Naive thymus-derived CD4-positive, alpha-beta T cell (primary cell): ENCODE measurements at regions not wholly inside any gene's neighbourhood (a gene's known extent, or its start where the extent isn't known, plus 50 kb on each side); places are given as distances from the start of the nearest gene placed in this dataset.
"Not testable (repeated sequence)": the region's sequence is repeated elsewhere in the genome, so short reads cannot be mapped to it uniquely, and the experiment has no call there.

ENCODE experiments used
- ATAC-seq: fragments of 150-1000 bp; cut with Tn5 transposase; 2 replicates; pipeline ENCODE4 v1.10.0; 2021; ENCODE audit warnings: mild to moderate bottlenecking, moderate library complexity
- CTCF ChIA-PET: fragments of 350-600 bp; sonication (Branson Sonifier 250); formaldehyde crosslinking; loops from one replicate; lab custom pipeline; 2021; ENCODE audit warnings: antibody characterized with exemption; lab: Charles Lee
- POLR2A ChIA-PET: fragments of 350-600 bp; sonication (Branson Sonifier 250); formaldehyde crosslinking; loops from one replicate; lab custom pipeline; 2021; ENCODE audit warnings: antibody characterized with exemption, inconsistent platforms; lab: Charles Lee
- DNase-seq, 9 donors: peaks; one replicate each; pipeline versions ENCODE4 v3.0.0 to v3.0.0-alpha.2; 2020 to 2022; ENCODE audit warnings: mixed read lengths in 1 of 9
- H3K27ac ChIP-seq: one replicate; pipeline ENCODE4 v1.7.0; 2013; ENCODE audit warnings: mild to moderate bottlenecking, low read depth, low read length, moderate library complexity
- H3K27me3 ChIP-seq, 2 donors: one replicate each; pipeline ENCODE4 v1.7.0; 2013; ENCODE audit warnings: low read length in 2 of 2, mild to moderate bottlenecking in 2 of 2, moderate library complexity in 2 of 2; ENCODE audit not compliant: control insufficient read depth in 2 of 2, insufficient read depth in 2 of 2
- H3K36me3 ChIP-seq, 3 experiments: 1 replicate in 2 of 3; 2 replicates in 1 of 3; pipeline ENCODE4 v1.7.0; 2013; ENCODE audit warnings: low read length in 3 of 3, mild to moderate bottlenecking in 3 of 3, moderate library complexity in 1 of 3; ENCODE audit not compliant: insufficient read depth in 3 of 3, control insufficient read depth in 2 of 3
- H3K4me1 ChIP-seq, 2 donors: one replicate each; pipeline ENCODE4 v1.7.0; 2013; ENCODE audit warnings: low read length in 2 of 2, mild to moderate bottlenecking in 2 of 2, moderate library complexity in 1 of 2; ENCODE audit not compliant: control insufficient read depth in 2 of 2, insufficient read depth in 2 of 2
- H3K4me3 ChIP-seq: 2 replicates; pipeline ENCODE4 v1.7.0; 2013; ENCODE audit warnings: mild to moderate bottlenecking, low read length
- H3K9me3 ChIP-seq, 3 experiments: 1 replicate in 2 of 3; 2 replicates in 1 of 3; pipeline ENCODE4 v1.7.0; 2013; ENCODE audit warnings: low read length in 3 of 3; ENCODE audit not compliant: control insufficient read depth in 2 of 3
- H3K27ac Mint-ChIP-seq, 9 donors: one replicate each; pipeline ENCODE4 v1.8.0; 2020 to 2022; ENCODE audit warnings: mixed read lengths in 9 of 9, mild to moderate bottlenecking in 8 of 9, moderate library complexity in 5 of 9, inconsistent platforms in 2 of 9
- H3K27me3 Mint-ChIP-seq, 5 donors: one replicate each; pipeline ENCODE4 v1.8.0; 2021 to 2022; ENCODE audit warnings: mixed read lengths in 5 of 5, mild to moderate bottlenecking in 1 of 5
- H3K36me3 Mint-ChIP-seq, 5 donors: one replicate each; pipeline ENCODE4 v1.8.0; 2020 to 2022; ENCODE audit warnings: mixed read lengths in 5 of 5, mild to moderate bottlenecking in 3 of 5, inconsistent platforms in 1 of 5
- H3K4me1 Mint-ChIP-seq, 7 donors: one replicate each; pipeline ENCODE4 v1.8.0; 2020 to 2022; ENCODE audit warnings: mixed read lengths in 7 of 7, mild to moderate bottlenecking in 3 of 7, inconsistent platforms in 1 of 7
- H3K4me3 Mint-ChIP-seq, 10 donors: one replicate each; pipeline ENCODE4 v1.8.0; 2020 to 2022; ENCODE audit warnings: mild to moderate bottlenecking in 10 of 10, mixed read lengths in 10 of 10, moderate library complexity in 6 of 10, inconsistent platforms in 2 of 10
- H3K9me3 Mint-ChIP-seq, 11 donors: one replicate each; pipeline ENCODE4 v1.8.0; 2020 to 2022; ENCODE audit warnings: mixed read lengths in 11 of 11, mild to moderate bottlenecking in 4 of 11, inconsistent platforms in 1 of 11, moderate library complexity in 1 of 11
- intact Hi-C, 2 donors: fragments of 100-400 bp; cut with micrococcal nuclease; formaldehyde crosslinking; loops; one replicate each; pipeline ENCODE4 v1.15.1; 2023

DNA sequence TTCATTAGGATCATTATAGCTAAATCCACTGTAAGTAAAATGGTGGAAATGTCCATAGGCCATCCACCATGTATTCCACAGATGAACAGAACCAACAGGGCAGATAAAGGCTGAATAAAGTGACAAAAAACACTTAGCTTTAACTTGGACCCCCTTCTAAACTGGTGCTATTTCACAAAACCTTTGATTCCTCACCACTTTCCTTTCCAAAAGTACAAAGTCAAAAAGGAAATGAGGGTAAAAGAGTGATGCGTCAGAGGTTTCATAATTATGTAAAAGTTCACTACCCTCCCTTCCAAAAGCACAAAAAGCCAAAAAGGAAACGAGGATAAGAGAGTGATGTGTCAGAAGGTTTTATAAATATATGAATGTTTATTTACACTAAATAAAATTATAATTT lies 172.2 kb downstream of the TBX15 start:
- Histone ChIP-seq H3K9me3 (no peaks in the 10 kb centered on the region), H3K4me3 (no peak overlapping the region), H3K27ac (no peak overlapping the region), H3K27me3 (no peaks in the 10 kb centered on the region), H3K4me1 (no peaks in the 10 kb centered on the region), H3K36me3 (no peaks in the 10 kb centered on the region)
- intact Hi-C loops, result no loop called here
- ChIA-PET POLR2A (no interaction called here), CTCF (no interaction called here)
- ATAC-seq (no peak), DNase-seq (no peak)
- Mint-ChIP-seq H3K36me3 (no peaks in the 10 kb centered on the region), H3K9me3 (peaks cover 0 to 15% (median 5%) of the 10 kb centered on the region in 11 donors), H3K4me1 (no peaks in the 10 kb centered on the region), H3K4me3 (no peak overlapping the region), H3K27ac (no peak overlapping the region), H3K27me3 (no peaks in the 10 kb centered on the region)

DNA sequence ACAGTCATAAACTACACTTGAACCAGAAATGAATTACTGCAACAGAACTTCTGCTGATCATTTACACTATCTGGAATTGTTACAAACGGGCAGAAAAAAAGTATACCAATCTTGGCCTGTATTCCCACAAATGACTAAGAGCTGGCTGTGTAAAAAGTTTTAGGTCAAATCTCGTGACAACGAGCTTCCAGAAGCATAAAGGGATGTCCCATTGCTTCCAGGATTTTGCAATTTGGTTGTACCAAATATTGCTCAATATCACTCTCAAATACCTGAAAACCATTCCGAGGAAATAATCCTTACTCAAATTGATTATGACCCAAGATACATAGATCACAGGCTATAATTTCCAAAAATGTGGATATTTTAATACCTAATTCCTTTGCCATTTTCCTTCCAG lies 175.6 kb downstream of the TBX15 start:
- no peaks in the 10 kb centered on the region for H3K4me1 ChIP-seq
- no peak overlapping the region for H3K27ac ChIP-seq
- intact Hi-C loops, result no loop called here
- H3K4me3 Mint-ChIP-seq, result no peak overlapping the region
- ChIA-PET POLR2A (no interaction called here), CTCF (no interaction called here)
- H3K27ac Mint-ChIP-seq, result no peak overlapping the region
- no peaks in the 10 kb centered on the region for H3K27me3 Mint-ChIP-seq
- no peaks in the 10 kb centered on the region for H3K36me3 Mint-ChIP-seq
- ATAC-seq, result no peak
- H3K4me3 ChIP-seq, result no peak overlapping the region
- no peaks in the 10 kb centered on the region for H3K27me3 ChIP-seq
- DNase-seq, result no peak
- H3K9me3 Mint-ChIP-seq, result peaks cover 0 to 19% (median 4%) of the 10 kb centered on the region in 11 donors
- no peaks in the 10 kb centered on the region for H3K4me1 Mint-ChIP-seq
- H3K36me3 ChIP-seq, result no peaks in the 10 kb centered on the region
- no peaks in the 10 kb centered on the region for H3K9me3 ChIP-seq

DNA sequence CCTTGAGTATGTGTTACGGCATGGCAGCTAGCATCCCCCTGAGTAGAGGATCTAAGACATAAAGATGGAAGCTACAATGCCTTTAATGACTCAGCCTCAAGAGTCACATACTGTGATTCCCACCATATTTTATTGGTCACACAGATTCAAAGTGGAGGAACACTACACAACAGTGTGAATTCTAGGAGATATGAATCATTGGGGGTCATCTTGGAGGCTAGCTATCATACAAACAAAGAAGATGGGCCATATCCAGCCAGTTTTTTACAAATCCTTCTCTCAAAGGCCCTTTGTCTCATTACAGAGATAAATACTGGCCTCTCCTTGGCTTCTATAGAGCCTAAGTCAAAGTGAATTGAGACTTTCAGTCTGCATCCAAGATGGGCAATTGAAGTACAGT lies 177.0 kb downstream of the TBX15 start:
- no peaks in the 10 kb centered on the region for H3K27me3 Mint-ChIP-seq
- H3K27ac Mint-ChIP-seq, result no peak overlapping the region
- no peaks in the 10 kb centered on the region for H3K4me1 Mint-ChIP-seq
- no peaks in the 10 kb centered on the region for H3K36me3 Mint-ChIP-seq
- POLR2A ChIA-PET, result no interaction called here
- no peak overlapping the region for H3K4me3 ChIP-seq
- no peak overlapping the region for H3K4me3 Mint-ChIP-seq
- ATAC-seq (no peak), DNase-seq (no peak)
- no peak overlapping the region for H3K27ac ChIP-seq
- no peaks in the 10 kb centered on the region for H3K36me3 ChIP-seq
- intact Hi-C loops, result no loop called here
- CTCF ChIA-PET, result no interaction called here
- no peaks in the 10 kb centered on the region for H3K9me3 ChIP-seq
- H3K9me3 Mint-ChIP-seq, result peaks cover 0 to 24% (median 6%) of the 10 kb centered on the region in 11 donors
- H3K4me1 ChIP-seq, result no peaks in the 10 kb centered on the region
- H3K27me3 ChIP-seq, result no peaks in the 10 kb centered on the region

DNA sequence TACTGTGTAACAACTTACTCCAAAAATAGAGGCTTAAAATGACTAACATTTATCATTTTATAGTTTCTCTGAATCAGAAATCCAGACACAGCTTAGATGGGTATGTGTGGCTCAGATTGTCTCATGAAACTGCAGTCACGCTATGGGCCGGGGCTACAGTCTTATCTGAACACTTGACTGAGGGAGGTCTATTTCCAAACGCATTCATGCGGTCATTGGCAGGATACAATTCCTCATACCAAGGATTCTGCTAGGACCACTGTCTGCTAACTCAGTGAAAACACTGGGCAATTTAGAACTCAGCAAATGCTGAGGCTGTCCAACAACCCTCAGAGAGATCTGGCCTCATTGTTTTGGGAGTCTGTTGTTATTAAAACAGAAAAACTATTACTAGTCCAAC lies 178.6 kb downstream of the TBX15 start:
- Mint-ChIP-seq H3K4me1 (no peaks in the 10 kb centered on the region), H3K27me3 (no peaks in the 10 kb centered on the region)
- H3K4me3 ChIP-seq, result no peak overlapping the region

DNA sequence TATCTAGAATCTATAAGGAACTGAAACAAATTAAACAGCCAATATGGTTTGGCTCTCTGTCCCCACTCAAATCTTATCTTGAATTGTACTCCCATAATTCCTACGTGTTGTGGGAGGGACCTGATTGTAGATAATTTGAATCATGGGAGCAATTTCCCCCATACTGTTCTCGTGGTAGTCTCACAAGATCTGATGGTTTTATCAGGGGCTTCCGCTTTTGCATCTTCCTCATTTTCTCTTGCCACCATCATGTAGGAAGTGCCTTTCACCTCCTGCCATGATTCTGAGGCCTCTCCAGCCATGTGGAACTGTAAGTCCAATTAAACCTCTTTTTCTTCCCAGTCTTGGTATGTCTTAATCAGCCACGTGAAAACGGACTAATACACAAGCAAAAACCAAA lies 185.0 kb downstream of the TBX15 start:
- H3K27ac Mint-ChIP-seq, H3K9me3 ChIP-seq, H3K4me1 Mint-ChIP-seq, H3K27me3 ChIP-seq, H3K4me3 Mint-ChIP-seq, POLR2A ChIA-PET, H3K4me3 ChIP-seq, CTCF ChIA-PET, H3K27me3 Mint-ChIP-seq, DNase-seq, H3K36me3 Mint-ChIP-seq, H3K27ac ChIP-seq, H3K36me3 ChIP-seq, ATAC-seq, H3K4me1 ChIP-seq, intact Hi-C loops: not testable (repeated sequence)
- peaks cover 0 to 15% (median 4%) of the 10 kb centered on the region in 11 donors for H3K9me3 Mint-ChIP-seq

More for the DNA sequence above, 178.6 kb downstream of the TBX15 start:
- DNase-seq (no peak), ATAC-seq (no peak)
- H3K9me3 ChIP-seq, result peaks cover 0 to 5% (median 0%) of the 10 kb centered on the region in 3 experiments
- H3K4me3 Mint-ChIP-seq, result no peak overlapping the region
- intact Hi-C loops, result no loop called here
- H3K27ac Mint-ChIP-seq, result no peak overlapping the region
- H3K9me3 Mint-ChIP-seq, result peaks cover 1 to 24% (median 8%) of the 10 kb centered on the region in 11 donors
- no peaks in the 10 kb centered on the region for H3K4me1 ChIP-seq
- no peaks in the 10 kb centered on the region for H3K27me3 ChIP-seq
- no peaks in the 10 kb centered on the region for H3K36me3 ChIP-seq
- ChIA-PET POLR2A (no interaction called here), CTCF (no interaction called here)
- no peak overlapping the region for H3K27ac ChIP-seq
- no peaks in the 10 kb centered on the region for H3K36me3 Mint-ChIP-seq

DNA sequence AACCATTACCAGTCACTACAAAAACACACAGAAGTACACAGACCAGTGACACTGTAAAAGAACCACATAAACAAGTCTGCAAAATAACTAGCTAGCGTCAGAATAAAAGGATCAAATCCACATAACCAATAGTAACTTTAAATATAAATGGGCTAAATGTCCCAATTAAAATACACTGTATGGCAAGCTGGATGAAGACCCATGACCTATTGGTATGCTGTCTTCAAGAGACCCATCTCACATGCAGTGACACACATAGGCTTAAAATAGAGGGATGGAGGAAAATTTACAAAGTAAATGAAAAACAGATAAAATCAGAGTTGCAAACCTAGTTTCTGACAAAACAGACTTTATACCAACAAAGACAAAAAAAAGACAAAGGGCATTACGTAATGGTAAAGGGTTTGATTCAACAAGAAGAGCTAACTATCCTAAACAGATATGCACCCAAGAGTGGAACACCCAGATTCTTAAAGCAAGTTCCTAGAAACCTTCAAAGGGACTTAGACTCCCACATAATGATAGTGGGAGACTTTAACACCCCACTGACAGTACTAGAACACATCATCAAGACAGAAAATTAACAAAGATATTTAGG lies 196.9 kb downstream of the TBX15 start:
- H3K27me3 ChIP-seq, result no peaks in the 10 kb centered on the region
- ChIA-PET POLR2A (no interaction called here), CTCF (no interaction called here)
- Mint-ChIP-seq H3K4me3 (no peak overlapping the region), H3K27me3 (no peaks in the 10 kb centered on the region), H3K9me3 (peaks cover 10 to 50% (median 29%) of the 10 kb centered on the region in 11 donors), H3K4me1 (no peaks in the 10 kb centered on the region), H3K36me3 (peaks cover 0 to 8% (median 0%) of the 10 kb centered on the region in 5 donors), H3K27ac (no peak overlapping the region)
- DNase-seq (no peak), ATAC-seq (no peak)
- intact Hi-C loops, result no loop called here
- no peaks in the 10 kb centered on the region for H3K4me1 ChIP-seq
- no peaks in the 10 kb centered on the region for H3K36me3 ChIP-seq
- no peak overlapping the region for H3K27ac ChIP-seq
- no peak overlapping the region for H3K4me3 ChIP-seq
- H3K9me3 ChIP-seq, result peaks cover 0 to 14% (median 0%) of the 10 kb centered on the region in 3 experiments

DNA sequence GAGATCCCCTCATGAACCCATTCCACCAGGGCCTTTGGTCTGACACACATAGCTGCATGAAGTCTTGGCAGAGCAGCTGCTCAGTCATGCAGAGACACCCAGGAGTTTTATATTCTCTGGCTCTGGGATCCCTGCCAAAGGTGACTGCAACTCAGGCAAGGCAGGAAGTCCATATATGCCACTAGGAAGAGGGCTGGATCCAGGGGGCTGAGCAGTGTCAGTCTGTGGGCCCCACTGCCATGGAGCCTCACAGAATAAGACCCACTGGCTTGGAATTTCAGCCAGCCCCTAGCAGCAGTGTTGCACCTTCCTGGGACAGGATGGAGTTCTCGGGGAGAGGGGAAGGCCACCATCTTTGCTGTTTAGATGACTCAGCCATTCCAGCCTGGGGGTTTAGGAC lies 199.7 kb downstream of the TBX15 start:
- Histone ChIP-seq H3K4me1 (no peaks in the 10 kb centered on the region), H3K27ac (no peak overlapping the region), H3K36me3 (no peaks in the 10 kb centered on the region), H3K4me3 (no peak overlapping the region), H3K27me3 (no peaks in the 10 kb centered on the region), H3K9me3 (peaks cover 0 to 14% (median 0%) of the 10 kb centered on the region in 3 experiments)
- DNase-seq (no peak), ATAC-seq (no peak)
- ChIA-PET CTCF (no interaction called here), POLR2A (no interaction called here)
- Mint-ChIP-seq H3K9me3 (peaks cover 9 to 50% (median 27%) of the 10 kb centered on the region in 11 donors), H3K27me3 (no peaks in the 10 kb centered on the region), H3K36me3 (peaks cover 0 to 8% (median 0%) of the 10 kb centered on the region in 5 donors), H3K4me3 (no peak overlapping the region), H3K27ac (no peak overlapping the region), H3K4me1 (no peaks in the 10 kb centered on the region)
- intact Hi-C loops, result no loop called here
